ENCODE measurements at regions not wholly inside any gene's neighbourhood (a gene's known extent, or its start where the extent isn't known, plus 50 kb on each side); places are given as distances from the start of the nearest gene placed in this dataset.

- no peaks in the 10 kb centered on the region for H3K27me3 Mint-ChIP-seq (ENCODE audit: low read depth, unreplicated experiment)
- peaks cover 2% of the 10 kb centered on the region for H3K36me3 Mint-ChIP-seq (ENCODE audit: low read depth, unreplicated experiment)
- no peaks in the 10 kb centered on the region for H3K9me3 Mint-ChIP-seq (ENCODE audit: unreplicated experiment)
These were observed 80.6 kb upstream of the DBX2 start for GRCh38 chr12:45131506-45131905.

GRCh38 chr12:45138609-45139008 lies 77.3 kb upstream of the ANO6 start:
- Mint-ChIP-seq H3K4me3 (ENCODE audit: unreplicated experiment) (no peak overlapping the region), H3K27ac (ENCODE audit: unreplicated experiment) (no peak overlapping the region), H3K36me3 (ENCODE audit: low read depth, unreplicated experiment) (peaks cover 2% of the 10 kb centered on the region), H3K9me3 (ENCODE audit: unreplicated experiment) (no peaks in the 10 kb centered on the region), H3K4me1 (ENCODE audit: low read depth, unreplicated experiment) (no peaks in the 10 kb centered on the region), H3K27me3 (ENCODE audit: low read depth, unreplicated experiment) (no peaks in the 10 kb centered on the region)
- no peak overlapping the region for H3K9ac ChIP-seq (ENCODE audit: low read length)
- H3K79me2 ChIP-seq (ENCODE audit: insufficient read depth, low read length) = no peaks in the 10 kb centered on the region
- H3K36me3 ChIP-seq (ENCODE audit: insufficient read depth, low read length) = no peaks in the 10 kb centered on the region
- no peaks in the 10 kb centered on the region for H3K9me3 ChIP-seq (ENCODE audit: insufficient read depth, low read depth, low read length)
- no peak overlapping the region for H3K4me2 ChIP-seq (ENCODE audit: low read length)
- no peaks in the 10 kb centered on the region for H3K4me1 ChIP-seq (ENCODE audit: insufficient read depth, low read length)
- H4K20me1 ChIP-seq (ENCODE audit: insufficient read depth, low read length) = no peaks in the 10 kb centered on the region
- no peak for TF ChIP-seq CTCF (IDR thresholded peaks at IDR 0.05; ENCODE audit: insufficient read depth, low read depth, low read length)
- TF ChIP-seq EZH2 (IDR thresholded peaks at IDR 0.05; ENCODE audit: insufficient read depth, low read length) = no peak
- H3K27ac ChIP-seq (ENCODE audit: low read depth, low read length) = no peak overlapping the region
- DNase-seq (ENCODE audit: low read depth) (no peak), FAIRE-seq (no peak)
- no peak overlapping the region for H2AFZ ChIP-seq (ENCODE audit: low read depth, low read length)
- no peaks in the 10 kb centered on the region for H3K27me3 ChIP-seq (ENCODE audit: insufficient read depth, low read length)
- H3K4me3 ChIP-seq (ENCODE audit: insufficient read depth, low read depth, low read length) = no peak overlapping the region

More at GRCh38 chr12:45131506-45131905, 80.6 kb upstream of the DBX2 start:
- Histone ChIP-seq H3K79me2 (ENCODE audit: insufficient read depth, low read length) (no peaks in the 10 kb centered on the region), H3K36me3 (ENCODE audit: insufficient read depth, low read length) (no peaks in the 10 kb centered on the region), H3K4me1 (ENCODE audit: insufficient read depth, low read length) (no peaks in the 10 kb centered on the region), H3K9me3 (ENCODE audit: insufficient read depth, low read depth, low read length) (no peaks in the 10 kb centered on the region), H3K27me3 (ENCODE audit: insufficient read depth, low read length) (no peaks in the 10 kb centered on the region), H3K4me3 (ENCODE audit: insufficient read depth, low read depth, low read length) (no peak overlapping the region), H4K20me1 (ENCODE audit: insufficient read depth, low read length) (no peaks in the 10 kb centered on the region), H3K27ac (ENCODE audit: low read depth, low read length) (no peak overlapping the region), H3K9ac (ENCODE audit: low read length) (no peak overlapping the region), H3K4me2 (ENCODE audit: low read length) (no peak overlapping the region), H2AFZ (ENCODE audit: low read depth, low read length) (no peak overlapping the region)
- no peak for FAIRE-seq
- DNase-seq (ENCODE audit: low read depth) = no peak
- H3K4me1 Mint-ChIP-seq (ENCODE audit: low read depth, unreplicated experiment) = no peaks in the 10 kb centered on the region
- H3K27ac Mint-ChIP-seq (ENCODE audit: unreplicated experiment) = no peak overlapping the region
- TF ChIP-seq EZH2 (IDR thresholded peaks at IDR 0.05; ENCODE audit: insufficient read depth, low read length) (no peak), CTCF (IDR thresholded peaks at IDR 0.05; ENCODE audit: insufficient read depth, low read depth, low read length) (no peak)
- H3K4me3 Mint-ChIP-seq (ENCODE audit: unreplicated experiment) = no peak overlapping the region

GRCh38 chr12:45148006-45148405 lies 67.9 kb upstream of the ANO6 start:
- Histone ChIP-seq H3K27me3 (ENCODE audit: insufficient read depth, low read length) (no peaks in the 10 kb centered on the region), H3K4me3 (ENCODE audit: insufficient read depth, low read depth, low read length) (no peak overlapping the region), H4K20me1 (ENCODE audit: insufficient read depth, low read length) (no peaks in the 10 kb centered on the region), H3K27ac (ENCODE audit: low read depth, low read length) (no peak overlapping the region), H3K4me1 (ENCODE audit: insufficient read depth, low read length) (no peaks in the 10 kb centered on the region), H3K4me2 (ENCODE audit: low read length) (no peak overlapping the region), H2AFZ (ENCODE audit: low read depth, low read length) (no peak overlapping the region), H3K9ac (ENCODE audit: low read length) (no peak overlapping the region), H3K79me2 (ENCODE audit: insufficient read depth, low read length) (no peaks in the 10 kb centered on the region), H3K9me3 (ENCODE audit: insufficient read depth, low read depth, low read length) (peaks cover 3% of the 10 kb centered on the region), H3K36me3 (ENCODE audit: insufficient read depth, low read length) (no peaks in the 10 kb centered on the region)
- Mint-ChIP-seq H3K4me1 (ENCODE audit: low read depth, unreplicated experiment) (no peaks in the 10 kb centered on the region), H3K27me3 (ENCODE audit: low read depth, unreplicated experiment) (no peaks in the 10 kb centered on the region), H3K27ac (ENCODE audit: unreplicated experiment) (no peak overlapping the region), H3K36me3 (ENCODE audit: low read depth, unreplicated experiment) (peaks cover 2% of the 10 kb centered on the region), H3K9me3 (ENCODE audit: unreplicated experiment) (peaks cover 13% of the 10 kb centered on the region), H3K4me3 (ENCODE audit: unreplicated experiment) (no peak overlapping the region)
- DNase-seq (ENCODE audit: low read depth) (no peak), FAIRE-seq (no peak)
- no peak for TF ChIP-seq CTCF (IDR thresholded peaks at IDR 0.05; ENCODE audit: insufficient read depth, low read depth, low read length)
- TF ChIP-seq EZH2 (IDR thresholded peaks at IDR 0.05; ENCODE audit: insufficient read depth, low read length) = no peak
